ENCODE measurements at regions not wholly inside any gene's neighbourhood (a gene's known extent, or its start where the extent isn't known, plus 50 kb on each side); places are given as distances from the start of the nearest gene placed in this dataset.

DNA sequence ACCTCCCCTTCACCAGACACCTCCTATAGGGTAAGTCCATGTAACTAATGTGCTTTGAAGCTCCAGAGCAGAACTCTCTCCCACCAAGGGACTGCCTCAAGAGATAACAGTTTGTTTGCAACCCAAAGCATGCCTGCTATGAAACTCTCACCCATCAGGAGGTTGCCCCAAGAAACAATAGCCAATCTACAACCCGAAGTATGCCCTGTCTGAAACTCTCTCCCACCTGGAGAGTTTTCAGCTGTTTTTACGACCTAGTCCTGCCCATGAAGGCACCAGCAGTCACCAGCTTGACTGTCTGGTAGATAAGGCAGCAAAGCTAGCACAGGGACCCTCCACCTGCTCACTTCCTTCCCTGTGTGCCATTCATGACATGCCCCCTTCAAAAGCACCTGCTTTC, 533.9 kb upstream of the CRIM1 start:
- TF ChIP-seq POLR2AphosphoS5 (IDR thresholded peaks at IDR 0.05; ENCODE audit: low read length) (no peak), EED (IDR thresholded peaks at IDR 0.05; ENCODE audit: low read depth) (no peak), CHD2 (IDR thresholded peaks at IDR 0.05; ENCODE audit: borderline replicate concordance, low read depth, low read length) (no peak), SP1 (IDR thresholded peaks at IDR 0.05; ENCODE audit: low read depth, low read length) (no peak), ZNF217 (IDR thresholded peaks at IDR 0.05) (no peak), ZSCAN29 (IDR thresholded peaks at IDR 0.05) (no peak), EP300 (IDR thresholded peaks at IDR 0.05; ENCODE audit: borderline replicate concordance in 1 of 2, control insufficient read depth in 1 of 2, low read depth in 2 of 2, low read length in 2 of 2) (no peak), MTA3 (IDR thresholded peaks at IDR 0.05; ENCODE audit: borderline replicate concordance, low read length) (no peak)
- TF ChIP-seq, protein P1, sequence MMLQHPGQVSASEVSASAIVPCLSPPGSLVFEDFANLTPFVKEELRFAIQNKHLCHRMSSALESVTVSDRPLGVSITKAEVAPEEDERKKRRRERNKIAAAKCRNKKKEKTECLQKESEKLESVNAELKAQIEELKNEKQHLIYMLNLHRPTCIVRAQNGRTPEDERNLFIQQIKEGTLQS (IDR thresholded peaks at IDR 0.05; ENCODE audit: borderline replicate concordance, extremely low read depth, low read depth, low read length): no peak

Measured in GM12878 (cell line).